NB4 (cell line): ENCODE measurements at regions not wholly inside any gene's neighbourhood (a gene's known extent, or its start where the extent isn't known, plus 50 kb on each side); places are given as distances from the start of the nearest gene placed in this dataset.

Source experiments
- MYC ChIP-seq: IDR thresholded peaks from 2 replicates; pipeline ENCODE4 v1.6.1; 2011; ENCODE audit warnings: low read depth, low read length
- POLR2A ChIP-seq: IDR thresholded peaks from 2 replicates; pipeline ENCODE4 v1.6.1; 2011; ENCODE audit warnings: mild to moderate bottlenecking; ENCODE audit not compliant: insufficient read length; ENCODE audit errors: extremely low read depth
- TF ChIP-seq, protein P1 (sequence below): IDR thresholded peaks from one replicate; pipeline ENCODE4 v1.5.1; 2012; ENCODE audit warnings: low read depth, low read length

DNA sequence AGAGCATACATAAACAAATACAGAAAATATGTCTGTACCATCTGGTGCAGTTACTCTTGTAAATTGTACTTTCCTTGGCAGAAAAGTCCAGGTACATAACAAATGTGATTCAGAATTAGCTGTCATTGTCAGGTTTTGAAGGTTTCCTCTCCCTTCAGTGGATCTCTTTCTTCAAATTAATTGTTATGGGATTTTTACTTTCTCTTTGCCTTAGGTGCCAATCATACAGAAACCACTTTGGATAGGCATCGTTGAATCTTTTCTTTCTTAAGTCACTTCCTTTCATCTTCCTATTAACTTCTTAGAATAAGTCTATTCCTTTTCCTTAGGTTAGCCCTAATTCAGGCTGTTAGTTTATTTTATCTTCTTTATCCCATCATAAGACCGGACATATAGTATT is 1992.1 kb upstream of the IGFBP7 start:
- TF ChIP-seq, protein P1, sequence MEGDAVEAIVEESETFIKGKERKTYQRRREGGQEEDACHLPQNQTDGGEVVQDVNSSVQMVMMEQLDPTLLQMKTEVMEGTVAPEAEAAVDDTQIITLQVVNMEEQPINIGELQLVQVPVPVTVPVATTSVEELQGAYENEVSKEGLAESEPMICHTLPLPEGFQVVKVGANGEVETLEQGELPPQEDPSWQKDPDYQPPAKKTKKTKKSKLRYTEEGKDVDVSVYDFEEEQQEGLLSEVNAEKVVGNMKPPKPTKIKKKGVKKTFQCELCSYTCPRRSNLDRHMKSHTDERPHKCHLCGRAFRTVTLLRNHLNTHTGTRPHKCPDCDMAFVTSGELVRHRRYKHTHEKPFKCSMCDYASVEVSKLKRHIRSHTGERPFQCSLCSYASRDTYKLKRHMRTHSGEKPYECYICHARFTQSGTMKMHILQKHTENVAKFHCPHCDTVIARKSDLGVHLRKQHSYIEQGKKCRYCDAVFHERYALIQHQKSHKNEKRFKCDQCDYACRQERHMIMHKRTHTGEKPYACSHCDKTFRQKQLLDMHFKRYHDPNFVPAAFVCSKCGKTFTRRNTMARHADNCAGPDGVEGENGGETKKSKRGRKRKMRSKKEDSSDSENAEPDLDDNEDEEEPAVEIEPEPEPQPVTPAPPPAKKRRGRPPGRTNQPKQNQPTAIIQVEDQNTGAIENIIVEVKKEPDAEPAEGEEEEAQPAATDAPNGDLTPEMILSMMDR: no peak
- no peak for TF ChIP-seq POLR2A
- no peak for TF ChIP-seq MYC
